ENCODE measurements at regions not wholly inside any gene's neighbourhood (a gene's known extent, or its start where the extent isn't known, plus 50 kb on each side); places are given as distances from the start of the nearest gene placed in this dataset.
"Not testable (repeated sequence)": the region's sequence is repeated elsewhere in the genome, so short reads cannot be mapped to it uniquely, and the experiment has no call there.

DNA sequence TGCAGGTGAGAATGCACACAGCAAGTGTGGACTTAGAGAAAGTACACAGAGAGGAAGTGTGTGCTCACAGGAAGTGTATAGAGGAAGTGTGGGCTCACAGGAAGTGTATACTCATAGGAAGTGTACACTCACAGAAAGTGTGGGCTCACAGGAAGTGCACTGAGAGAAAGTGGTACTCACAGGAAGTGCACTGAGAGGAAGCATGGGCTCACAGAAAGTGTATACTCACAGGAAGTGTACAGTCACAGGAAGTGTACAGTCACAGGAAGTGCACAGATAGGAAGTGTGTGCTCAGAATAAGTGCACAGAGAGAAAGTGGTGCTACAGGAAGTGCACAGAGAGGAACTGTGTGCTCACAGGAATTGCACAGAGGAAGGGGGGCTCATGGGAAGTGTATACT, 87.1 kb downstream of the ATP6V0E2 start:
- H3K4me1 ChIP-seq (ENCODE audit: control insufficient read depth, insufficient read depth, low read length, poor library complexity, severe bottlenecking); H3K36me3 Mint-ChIP-seq; H3K27me3 Mint-ChIP-seq; H3K4me3 ChIP-seq (ENCODE audit: low read depth, low read length); H3K27me3 ChIP-seq (ENCODE audit: control insufficient read depth, insufficient read depth, low read length); H3K36me3 ChIP-seq (ENCODE audit: control insufficient read depth, insufficient read depth, low read length): not testable (repeated sequence)
- H3K4me1 Mint-ChIP-seq = peaks cover 0 to 22% (median 2%) of the 10 kb centered on the region in 4 donors
- peak overlapping the region in 2 of 4 donors; percentile 43 to 51 for H3K4me3 Mint-ChIP-seq
- ATAC-seq (ENCODE audit: low read depth in 2 of 2) = peak; percentile 69 to 72
- peak in 2 of 3 donors; percentile 30 to 52 for DNase-seq
- Histone ChIP-seq H3K27ac (ENCODE audit: insufficient read depth, low read length, poor library complexity, severe bottlenecking) (peak overlapping the region; percentile 23), H3K9me3 (ENCODE audit: control insufficient read depth in 2 of 2, low read length in 2 of 2) (peaks cover 8 to 20% of the 10 kb centered on the region in 2 experiments)
- H3K27ac Mint-ChIP-seq = peak overlapping the region; percentile 68 to 92 (median 87)
- H3K9me3 Mint-ChIP-seq = peaks cover 1 to 21% (median 5%) of the 10 kb centered on the region in 7 donors

DNA sequence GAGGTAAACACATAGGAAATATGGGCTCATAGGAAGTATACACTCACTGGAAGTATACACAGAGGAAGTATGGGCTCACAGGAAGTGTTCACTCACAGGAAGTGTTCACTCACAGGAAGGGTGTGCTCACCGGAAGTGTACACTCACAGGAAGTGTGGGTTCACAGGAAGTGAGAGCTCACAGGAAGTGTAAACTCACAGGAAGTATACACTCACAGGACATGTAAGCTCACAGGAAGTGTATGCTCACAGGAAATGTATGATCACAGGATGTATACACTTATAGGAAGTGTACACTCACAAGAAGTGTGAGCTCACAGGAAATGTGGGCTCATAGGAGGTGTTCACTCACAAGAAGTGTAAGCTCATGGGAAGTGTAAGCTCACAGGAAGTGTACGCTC, 88.1 kb downstream of the ATP6V0E2 start:
- H3K36me3 ChIP-seq (ENCODE audit: control insufficient read depth, insufficient read depth, low read length); H3K27me3 Mint-ChIP-seq; H3K27me3 ChIP-seq (ENCODE audit: control insufficient read depth, insufficient read depth, low read length); H3K4me1 ChIP-seq (ENCODE audit: control insufficient read depth, insufficient read depth, low read length, poor library complexity, severe bottlenecking); H3K4me3 Mint-ChIP-seq; H3K36me3 Mint-ChIP-seq; H3K4me3 ChIP-seq (ENCODE audit: low read depth, low read length): not testable (repeated sequence)
- Histone ChIP-seq H3K27ac (ENCODE audit: insufficient read depth, low read length, poor library complexity, severe bottlenecking) (peak overlapping the region; percentile 41), H3K9me3 (ENCODE audit: control insufficient read depth in 2 of 2, low read length in 2 of 2) (peaks cover 8 to 20% of the 10 kb centered on the region in 2 experiments)
- Mint-ChIP-seq H3K4me1 (peaks cover 0 to 22% (median 2%) of the 10 kb centered on the region in 4 donors), H3K27ac (peak overlapping the region in 2 of 3 donors; percentile 78 to 87), H3K9me3 (peaks cover 2 to 21% (median 5%) of the 10 kb centered on the region in 7 donors)
- peak; percentile 69 to 75 for ATAC-seq (ENCODE audit: low read depth in 2 of 2)
- peak in 2 of 3 donors; percentile 47 to 51 for DNase-seq

DNA sequence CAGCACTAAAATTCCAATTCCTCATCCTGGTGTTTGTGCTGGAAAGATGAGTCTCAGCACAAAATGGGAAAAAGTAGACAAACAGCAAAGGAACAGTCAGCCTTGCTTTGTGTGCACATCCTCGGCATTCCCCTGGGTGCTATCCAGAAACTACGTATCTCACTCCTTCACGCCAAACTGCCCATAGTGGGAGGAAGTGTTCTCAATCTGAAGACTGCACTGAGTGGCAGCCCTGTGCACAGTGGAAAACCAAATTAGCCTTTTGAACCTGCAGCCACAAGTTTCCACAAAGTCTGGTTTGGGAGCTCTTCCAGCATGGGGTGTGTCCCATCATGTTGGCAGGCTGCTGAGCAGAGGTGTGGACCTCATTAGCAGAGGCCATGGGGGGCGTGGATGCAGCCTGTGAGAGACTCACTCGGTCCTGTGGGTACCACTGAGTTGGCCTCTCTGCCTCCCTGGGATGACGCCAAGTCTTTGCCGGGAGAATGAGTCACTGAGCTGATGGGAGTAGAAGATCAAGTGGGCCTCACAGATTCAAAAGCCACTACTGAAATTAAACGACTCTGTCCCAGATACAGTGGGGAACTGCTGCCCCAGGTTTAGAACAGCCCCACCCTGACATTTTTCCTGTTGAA, 89.0 kb downstream of the ATP6V0E2 start:
- Mint-ChIP-seq H3K4me1 (peaks cover 0 to 22% (median 2%) of the 10 kb centered on the region in 4 donors), H3K27ac (peak overlapping the region in 1 of 3 donors; percentile 32), H3K9me3 (peaks cover 2 to 21% (median 5%) of the 10 kb centered on the region in 7 donors)
- H3K4me3 Mint-ChIP-seq; H3K4me3 ChIP-seq (ENCODE audit: low read depth, low read length); H3K27me3 Mint-ChIP-seq; ATAC-seq (ENCODE audit: low read depth in 2 of 2); H3K27ac ChIP-seq (ENCODE audit: insufficient read depth, low read length, poor library complexity, severe bottlenecking); H3K36me3 ChIP-seq (ENCODE audit: control insufficient read depth, insufficient read depth, low read length); H3K36me3 Mint-ChIP-seq; DNase-seq; H3K27me3 ChIP-seq (ENCODE audit: control insufficient read depth, insufficient read depth, low read length); H3K4me1 ChIP-seq (ENCODE audit: control insufficient read depth, insufficient read depth, low read length, poor library complexity, severe bottlenecking): not testable (repeated sequence)
- H3K9me3 ChIP-seq (ENCODE audit: control insufficient read depth in 2 of 2, low read length in 2 of 2) = peaks cover 8 to 20% of the 10 kb centered on the region in 2 experiments

DNA sequence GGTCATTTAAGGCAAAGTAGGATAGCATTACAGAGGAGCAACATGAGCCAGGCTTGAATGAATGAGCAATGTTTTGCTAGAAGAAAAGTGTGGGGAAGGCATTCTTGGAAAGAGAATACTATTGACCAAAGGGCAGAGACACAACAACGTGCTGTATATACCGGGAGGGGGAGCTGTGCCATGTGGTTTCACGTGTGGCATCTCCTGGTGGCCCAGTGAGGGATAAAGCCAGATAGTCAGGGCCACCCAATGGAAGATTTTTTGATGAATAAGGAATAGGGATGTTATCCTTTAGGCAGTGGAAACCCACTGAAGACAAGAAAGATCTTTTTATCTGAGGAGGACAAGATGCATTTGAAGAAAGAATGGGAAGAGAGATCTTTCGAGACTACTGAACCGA, 90.2 kb downstream of the ATP6V0E2 start:
- H3K4me1 ChIP-seq (ENCODE audit: control insufficient read depth, insufficient read depth, low read length, poor library complexity, severe bottlenecking); H3K27me3 Mint-ChIP-seq; H3K36me3 Mint-ChIP-seq; H3K4me3 Mint-ChIP-seq; H3K4me3 ChIP-seq (ENCODE audit: low read depth, low read length); H3K27ac ChIP-seq (ENCODE audit: insufficient read depth, low read length, poor library complexity, severe bottlenecking); H3K27ac Mint-ChIP-seq; H3K27me3 ChIP-seq (ENCODE audit: control insufficient read depth, insufficient read depth, low read length); ATAC-seq (ENCODE audit: low read depth in 2 of 2); DNase-seq; H3K36me3 ChIP-seq (ENCODE audit: control insufficient read depth, insufficient read depth, low read length): not testable (repeated sequence)
- peaks cover 8 to 20% of the 10 kb centered on the region in 2 experiments for H3K9me3 ChIP-seq (ENCODE audit: control insufficient read depth in 2 of 2, low read length in 2 of 2)
- Mint-ChIP-seq H3K4me1 (peaks cover 0 to 22% (median 2%) of the 10 kb centered on the region in 4 donors), H3K9me3 (peaks cover 2 to 21% (median 5%) of the 10 kb centered on the region in 7 donors)

DNA sequence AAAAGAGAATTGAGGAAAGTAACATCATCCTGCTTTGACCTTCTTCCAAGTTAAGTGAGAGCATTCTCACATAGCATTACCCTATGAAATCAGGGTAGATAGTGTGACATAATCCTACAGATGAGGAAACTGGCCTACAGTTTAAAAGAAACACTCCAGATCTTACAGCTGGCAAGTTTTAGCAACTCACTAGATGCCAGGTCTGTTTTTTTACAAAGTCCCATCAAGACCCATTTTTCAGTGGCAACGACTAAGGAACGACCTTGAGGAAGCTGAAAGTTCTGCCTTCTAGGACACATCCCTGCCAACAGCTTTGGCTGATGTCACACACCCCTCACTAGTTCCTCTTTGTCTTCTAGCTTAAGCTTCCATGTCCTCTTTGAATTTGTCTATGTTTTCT, 92.7 kb downstream of the ATP6V0E2 start:
- H3K27ac Mint-ChIP-seq; H3K27ac ChIP-seq (ENCODE audit: insufficient read depth, low read length, poor library complexity, severe bottlenecking); H3K36me3 ChIP-seq (ENCODE audit: control insufficient read depth, insufficient read depth, low read length); H3K36me3 Mint-ChIP-seq; ATAC-seq (ENCODE audit: low read depth in 2 of 2); H3K27me3 Mint-ChIP-seq; H3K9me3 ChIP-seq (ENCODE audit: control insufficient read depth in 2 of 2, low read length in 2 of 2); H3K4me3 ChIP-seq (ENCODE audit: low read depth, low read length); H3K4me1 ChIP-seq (ENCODE audit: control insufficient read depth, insufficient read depth, low read length, poor library complexity, severe bottlenecking); DNase-seq; H3K27me3 ChIP-seq (ENCODE audit: control insufficient read depth, insufficient read depth, low read length); H3K9me3 Mint-ChIP-seq; H3K4me3 Mint-ChIP-seq: not testable (repeated sequence)
- H3K4me1 Mint-ChIP-seq = peaks cover 0 to 10% (median under 1%) of the 10 kb centered on the region in 4 donors

- not testable (repeated sequence) for H3K9me3 Mint-ChIP-seq; H3K27ac ChIP-seq (ENCODE audit: insufficient read depth, low read length, poor library complexity, severe bottlenecking); H3K4me1 Mint-ChIP-seq; H3K36me3 ChIP-seq (ENCODE audit: control insufficient read depth, insufficient read depth, low read length); H3K4me1 ChIP-seq (ENCODE audit: control insufficient read depth, insufficient read depth, low read length, poor library complexity, severe bottlenecking); H3K4me3 ChIP-seq (ENCODE audit: low read depth, low read length); H3K36me3 Mint-ChIP-seq; DNase-seq; H3K27me3 ChIP-seq (ENCODE audit: control insufficient read depth, insufficient read depth, low read length); H3K9me3 ChIP-seq (ENCODE audit: control insufficient read depth in 2 of 2, low read length in 2 of 2); H3K27ac Mint-ChIP-seq; ATAC-seq (ENCODE audit: low read depth in 2 of 2); H3K4me3 Mint-ChIP-seq
- H3K27me3 Mint-ChIP-seq = peaks cover 17% of the 10 kb centered on the region
Measured at GRCh38 chr7:149972977-149973376, 99.2 kb downstream of the ATP6V0E2 start.

DNA sequence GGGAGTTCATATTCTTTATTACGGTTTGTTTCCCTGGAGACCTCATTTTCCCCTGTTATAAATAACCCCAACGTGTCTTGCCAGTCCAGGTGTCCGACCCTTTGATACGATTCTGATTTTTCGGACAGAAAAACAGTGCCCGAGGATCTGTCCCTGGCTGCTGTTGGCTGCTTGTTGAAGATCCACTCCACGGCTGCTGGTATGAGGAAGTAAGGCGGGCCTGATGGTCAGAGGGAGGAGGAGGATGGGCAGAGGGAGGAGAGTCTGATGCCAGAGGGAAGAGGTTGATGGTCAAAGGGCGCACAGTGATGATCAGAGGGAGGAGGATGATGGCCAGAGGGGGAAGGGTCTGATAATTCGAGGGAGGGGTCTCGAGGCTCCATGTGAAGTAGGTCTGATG, 99.9 kb downstream of the ATP6V0E2 start:
- H3K27me3 Mint-ChIP-seq = peaks cover 17% of the 10 kb centered on the region
- not testable (repeated sequence) for H3K4me3 ChIP-seq (ENCODE audit: low read depth, low read length); H3K36me3 Mint-ChIP-seq; H3K27ac ChIP-seq (ENCODE audit: insufficient read depth, low read length, poor library complexity, severe bottlenecking); H3K9me3 Mint-ChIP-seq; H3K9me3 ChIP-seq (ENCODE audit: control insufficient read depth in 2 of 2, low read length in 2 of 2); H3K27ac Mint-ChIP-seq; H3K27me3 ChIP-seq (ENCODE audit: control insufficient read depth, insufficient read depth, low read length); ATAC-seq (ENCODE audit: low read depth in 2 of 2); H3K4me1 ChIP-seq (ENCODE audit: control insufficient read depth, insufficient read depth, low read length, poor library complexity, severe bottlenecking); H3K4me3 Mint-ChIP-seq; H3K36me3 ChIP-seq (ENCODE audit: control insufficient read depth, insufficient read depth, low read length); H3K4me1 Mint-ChIP-seq; DNase-seq

- H3K27me3 Mint-ChIP-seq = peaks cover 17% of the 10 kb centered on the region
Measured at GRCh38 chr7:149975608-149976007, 101.8 kb downstream of the ATP6V0E2 start.

More at GRCh38 chr7:149975608-149976007, 101.8 kb downstream of the ATP6V0E2 start:
- not testable (repeated sequence) for H3K27ac ChIP-seq (ENCODE audit: insufficient read depth, low read length, poor library complexity, severe bottlenecking); H3K4me1 Mint-ChIP-seq; H3K27me3 ChIP-seq (ENCODE audit: control insufficient read depth, insufficient read depth, low read length); H3K4me3 Mint-ChIP-seq; H3K36me3 ChIP-seq (ENCODE audit: control insufficient read depth, insufficient read depth, low read length); H3K4me1 ChIP-seq (ENCODE audit: control insufficient read depth, insufficient read depth, low read length, poor library complexity, severe bottlenecking); H3K27ac Mint-ChIP-seq; H3K9me3 ChIP-seq (ENCODE audit: control insufficient read depth in 2 of 2, low read length in 2 of 2); H3K36me3 Mint-ChIP-seq; ATAC-seq (ENCODE audit: low read depth in 2 of 2); DNase-seq; H3K4me3 ChIP-seq (ENCODE audit: low read depth, low read length); H3K9me3 Mint-ChIP-seq
